GM21526 (cell line): ENCODE measurements at regions not wholly inside any gene's neighbourhood (a gene's known extent, or its start where the extent isn't known, plus 50 kb on each side); places are given as distances from the start of the nearest gene placed in this dataset.

Source experiments
- ATAC-seq: cut with Tn5 transposase; IDR thresholded peaks from one replicate; pipeline ENCODE4 v1.9.1; 2021; ENCODE audit warnings: moderate library complexity; ENCODE audit not compliant: unreplicated experiment, low FRiP score

GRCh38 chr6:108777536-108777935 is 70.7 kb upstream of the ARMC2 start:
- no peak for ATAC-seq

GRCh38 chr6:108778421-108779186 is 69.6 kb upstream of the ARMC2 start:
- no peak for ATAC-seq

- ATAC-seq: no peak
Observed at GRCh38 chr6:108779536-108780275, 68.5 kb upstream of the ARMC2 start.

DNA sequence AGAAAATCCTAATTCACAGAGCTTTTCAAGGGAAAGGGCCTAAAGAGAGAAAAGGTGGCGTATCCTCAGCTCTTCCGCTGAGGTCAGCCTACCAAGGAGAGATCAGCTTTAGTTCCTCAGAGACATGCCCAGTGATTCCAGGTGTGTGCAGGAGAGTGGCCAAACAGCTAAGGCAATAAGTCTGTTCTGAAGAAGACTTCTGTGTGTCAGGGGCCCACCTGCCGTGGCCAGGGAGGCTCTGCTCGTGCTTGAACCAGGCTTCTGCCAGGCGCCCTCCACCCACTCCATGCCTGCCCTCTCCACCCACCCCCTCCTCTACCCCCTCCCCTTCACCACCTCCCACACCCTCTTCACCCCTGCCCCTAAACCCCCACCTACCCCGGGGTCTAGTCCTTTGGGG is 67.4 kb upstream of the ARMC2 start:
- no peak for ATAC-seq

DNA sequence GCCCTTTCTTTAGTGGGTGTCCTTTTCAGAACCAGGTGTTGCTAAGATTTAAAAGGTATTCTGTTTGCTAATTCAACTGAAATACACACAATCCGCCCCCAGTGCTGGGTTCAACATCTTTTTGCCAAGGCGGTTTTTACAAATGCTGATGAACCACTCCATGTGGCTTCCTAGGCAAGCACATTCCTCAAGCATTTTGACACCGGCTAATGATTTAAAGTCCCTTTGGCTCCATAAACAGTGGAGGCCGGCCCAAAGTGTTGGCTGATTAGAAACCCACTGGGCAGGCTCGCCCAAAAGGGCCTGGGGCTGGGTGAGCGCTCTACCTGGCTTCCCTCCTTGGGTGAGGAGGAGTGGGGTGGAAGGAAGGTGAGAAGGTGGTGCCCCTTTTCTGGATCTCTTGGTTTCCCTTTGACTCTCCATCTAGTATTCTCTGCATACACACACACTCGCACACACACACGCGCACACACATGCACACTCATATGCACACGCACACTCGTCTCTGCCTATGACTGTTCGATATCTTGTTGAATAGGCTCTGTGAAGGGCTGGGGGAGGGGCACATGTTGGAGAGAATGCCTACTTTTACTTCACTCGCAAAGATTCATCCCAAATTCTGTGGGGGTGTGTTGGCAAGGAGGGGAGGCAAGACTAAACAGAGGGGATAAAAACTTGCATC is 66.7 kb upstream of the ARMC2 start:
- ATAC-seq: no peak

- peak; percentile 62 for ATAC-seq
Observed at GRCh38 chr6:108782179-108783041, 65.8 kb upstream of the ARMC2 start.

DNA sequence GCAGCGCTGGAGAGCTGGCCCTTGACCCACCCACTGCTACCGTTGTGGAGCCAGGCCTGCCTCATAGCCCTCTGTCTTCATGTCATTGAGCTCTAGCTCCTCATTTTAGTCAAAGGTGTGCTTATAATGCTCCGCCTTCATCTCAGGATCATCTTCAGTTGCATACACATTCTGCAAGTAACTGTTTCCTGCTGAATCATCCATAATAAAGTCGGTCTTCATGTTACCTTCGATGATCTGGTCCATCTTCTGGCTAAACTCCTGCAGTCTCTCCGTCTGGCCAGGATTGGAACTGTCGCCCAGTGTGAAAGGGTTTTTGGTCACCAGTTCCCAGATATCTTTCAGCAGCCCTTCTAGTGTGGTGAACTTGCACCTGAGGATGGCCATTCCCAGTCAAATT is 62.6 kb upstream of the ARMC2 start:
- ATAC-seq: no peak

DNA sequence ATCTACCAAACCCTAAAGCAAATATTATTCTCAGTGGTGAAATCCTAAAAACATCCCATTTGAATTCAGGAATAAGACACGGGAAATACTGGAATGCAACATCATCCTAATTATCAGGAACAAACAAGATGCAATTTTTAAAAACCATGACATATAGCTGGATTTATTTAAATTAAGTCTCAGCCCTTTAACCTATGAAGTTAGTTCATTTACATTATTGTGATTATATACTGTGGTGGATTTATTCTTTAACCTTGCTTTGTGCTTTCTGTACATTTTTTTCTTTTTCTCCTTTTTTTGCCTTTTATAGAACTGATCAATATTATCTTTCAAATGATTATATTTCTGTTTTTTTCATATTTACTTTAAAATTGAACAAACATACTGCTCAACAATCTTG is 59.8 kb upstream of the ARMC2 start:
- no peak for ATAC-seq

DNA sequence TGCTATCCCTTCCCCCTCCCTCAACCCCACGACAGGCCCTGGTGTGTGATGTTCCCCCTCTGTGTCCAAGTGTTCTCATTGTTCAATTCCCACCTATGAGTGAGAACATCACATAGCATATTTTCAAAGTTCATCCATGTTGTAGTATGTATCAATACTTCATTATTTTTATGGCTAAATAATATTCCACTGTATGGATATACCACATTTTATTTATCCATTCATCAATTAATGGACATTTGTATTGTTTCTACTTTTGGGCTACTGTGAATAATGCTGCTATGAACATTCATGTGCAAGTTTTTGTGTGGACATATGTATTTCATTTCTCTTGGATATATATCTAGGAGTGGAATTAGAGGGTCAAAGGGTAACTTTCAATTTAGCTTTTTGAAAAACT is 58.7 kb upstream of the ARMC2 start:
- ATAC-seq: no peak

GRCh38 chr6:108791700-108792099 is 56.5 kb upstream of the ARMC2 start:
- no peak for ATAC-seq

DNA sequence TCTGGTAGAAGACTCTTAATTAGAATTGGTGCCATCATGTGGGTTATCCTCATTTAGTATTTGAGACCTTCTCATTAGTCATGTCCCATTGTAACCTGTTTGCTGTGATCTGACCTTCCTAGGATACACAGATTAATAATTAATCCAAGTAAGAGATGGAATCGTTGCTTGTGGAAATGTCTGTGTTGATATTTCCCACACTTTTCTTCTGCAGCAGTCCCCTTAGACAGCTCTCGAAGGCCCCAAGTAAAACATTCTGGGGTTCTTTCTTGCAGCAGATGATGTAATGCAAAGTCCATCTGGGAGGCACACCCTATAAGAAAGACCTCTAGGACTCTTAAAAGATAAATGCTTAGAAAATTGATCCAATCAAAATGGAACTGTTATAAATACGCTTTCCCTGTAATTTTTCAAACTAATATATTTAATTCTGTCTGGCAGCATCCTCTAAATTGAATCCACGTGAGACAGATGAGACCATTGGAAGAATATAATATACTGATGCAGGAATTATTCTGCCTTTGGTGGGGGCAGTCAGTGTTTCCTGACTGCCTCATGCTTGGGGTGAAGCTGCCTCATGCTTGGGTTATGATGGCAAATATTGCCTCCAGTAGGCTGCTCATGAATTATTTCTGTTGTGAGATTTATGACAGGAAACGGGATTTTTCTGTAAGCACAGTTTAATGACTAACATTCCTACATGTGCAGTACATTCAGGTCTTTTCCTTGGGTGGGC is 54.5 kb upstream of the ARMC2 start:
- ATAC-seq: no peak

- ATAC-seq: no peak
Observed at GRCh38 chr6:108795122-108795521, 53.1 kb upstream of the ARMC2 start.

DNA sequence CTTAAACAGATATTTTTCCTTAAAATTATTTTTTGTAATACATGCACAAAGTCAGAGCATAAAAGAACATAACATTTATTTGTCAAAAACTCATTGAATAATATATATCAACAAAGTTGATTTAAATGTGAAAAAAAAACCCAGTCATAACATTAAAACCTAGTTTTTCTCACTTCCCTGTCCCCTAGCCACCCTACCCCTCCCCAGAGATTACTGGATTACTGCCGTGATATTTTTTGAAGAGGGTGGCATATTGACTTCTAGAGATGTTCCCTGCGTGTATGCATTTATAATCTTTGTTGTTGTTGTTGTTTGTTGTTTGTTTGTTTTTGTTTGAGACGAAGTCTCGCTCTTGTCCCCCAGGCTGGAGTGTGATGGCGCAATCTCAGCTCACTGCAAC is 52.4 kb upstream of the ARMC2 start:
- ATAC-seq: no peak

GRCh38 chr6:108796875-108797274 is 51.3 kb upstream of the ARMC2 start:
- no peak for ATAC-seq

DNA sequence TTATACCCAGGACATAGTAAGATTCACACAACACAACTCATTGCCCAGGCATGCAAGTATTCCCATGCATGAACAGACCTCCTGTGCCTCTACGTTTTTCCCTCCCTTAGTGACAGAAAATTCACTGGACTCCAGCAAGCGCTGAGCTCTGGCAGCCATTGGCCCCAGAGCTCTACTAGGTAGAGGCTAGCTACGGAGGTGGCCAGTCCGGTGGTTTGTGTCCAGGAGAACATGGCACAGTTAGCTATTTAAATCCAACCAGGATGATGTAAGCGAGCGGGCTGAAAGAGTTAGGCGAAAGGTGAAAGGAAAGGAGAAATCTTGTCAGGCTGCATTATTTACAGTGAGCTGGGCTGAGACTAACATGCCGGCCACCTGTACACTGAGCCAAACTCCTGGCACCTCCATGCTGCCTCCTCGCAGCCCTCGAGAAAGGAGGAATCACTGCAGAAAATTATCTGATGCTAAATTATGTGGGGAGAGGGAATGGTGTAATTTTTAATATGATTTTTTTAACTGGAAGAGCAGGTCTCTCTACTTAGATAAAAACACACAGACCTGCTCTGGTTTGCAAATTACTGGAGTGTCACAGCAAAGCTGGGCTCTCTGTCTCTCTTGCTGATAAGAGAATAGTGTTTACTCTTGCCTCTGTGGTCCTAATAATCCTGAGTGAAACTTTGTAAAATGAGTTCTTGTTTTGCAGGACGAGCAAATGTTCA is 50.1 kb upstream of the ARMC2 start:
- ATAC-seq: no peak
